ENCODE measurements at regions not wholly inside any gene's neighbourhood (a gene's known extent, or its start where the extent isn't known, plus 50 kb on each side); places are given as distances from the start of the nearest gene placed in this dataset.

DNA sequence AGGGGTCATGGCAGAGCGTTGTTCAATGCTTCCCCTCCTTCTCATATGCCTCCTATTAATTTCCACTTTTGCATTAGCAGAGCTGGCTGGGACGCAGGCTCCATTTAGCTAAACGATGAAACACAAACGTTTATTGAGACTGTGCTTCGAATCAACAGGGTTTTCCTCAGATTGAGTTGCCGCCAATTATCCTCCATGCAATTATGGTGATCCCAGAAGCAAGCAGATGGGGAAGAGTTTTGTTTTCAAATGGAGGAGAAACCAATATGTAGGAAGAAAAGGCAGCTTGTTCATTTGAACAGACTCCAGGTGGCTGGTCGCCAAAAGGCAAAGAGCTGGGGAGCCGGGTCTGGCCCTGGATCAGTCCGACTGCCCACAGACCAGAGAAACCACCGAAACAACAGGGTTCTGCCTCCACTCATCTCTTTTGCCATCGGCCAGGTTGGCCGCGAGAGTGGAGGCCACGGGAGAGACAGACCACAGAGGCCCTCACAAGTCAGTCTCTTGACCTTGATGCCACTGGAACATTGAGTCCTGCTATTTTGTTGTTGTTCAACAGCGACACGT is 184.8 kb downstream of the GBA3 start:
- POLR2A ChIA-PET: no interaction called here
- Histone ChIP-seq H3K4me3 (ENCODE audit: low read depth in 2 of 2, low read length in 2 of 2) (no peak overlapping the region), H3K27me3 (ENCODE audit: control insufficient read depth, insufficient read depth, low read length) (no peaks in the 10 kb centered on the region), H3K27ac (ENCODE audit: low read length) (no peak overlapping the region), H3K9me3 (ENCODE audit: control insufficient read depth, insufficient read depth, low read depth, low read length) (no peaks in the 10 kb centered on the region), H3K36me3 (ENCODE audit: control insufficient read depth, insufficient read depth, low read length) (no peaks in the 10 kb centered on the region), H3K4me1 (ENCODE audit: control insufficient read depth, insufficient read depth, low read length) (no peaks in the 10 kb centered on the region)
- ATAC-seq (no peak), DNase-seq (ENCODE audit: low read depth, low spot score) (no peak)
- BruUV-seq (replicated peaks): no TSS peak
- TF ChIP-seq, protein P1, sequence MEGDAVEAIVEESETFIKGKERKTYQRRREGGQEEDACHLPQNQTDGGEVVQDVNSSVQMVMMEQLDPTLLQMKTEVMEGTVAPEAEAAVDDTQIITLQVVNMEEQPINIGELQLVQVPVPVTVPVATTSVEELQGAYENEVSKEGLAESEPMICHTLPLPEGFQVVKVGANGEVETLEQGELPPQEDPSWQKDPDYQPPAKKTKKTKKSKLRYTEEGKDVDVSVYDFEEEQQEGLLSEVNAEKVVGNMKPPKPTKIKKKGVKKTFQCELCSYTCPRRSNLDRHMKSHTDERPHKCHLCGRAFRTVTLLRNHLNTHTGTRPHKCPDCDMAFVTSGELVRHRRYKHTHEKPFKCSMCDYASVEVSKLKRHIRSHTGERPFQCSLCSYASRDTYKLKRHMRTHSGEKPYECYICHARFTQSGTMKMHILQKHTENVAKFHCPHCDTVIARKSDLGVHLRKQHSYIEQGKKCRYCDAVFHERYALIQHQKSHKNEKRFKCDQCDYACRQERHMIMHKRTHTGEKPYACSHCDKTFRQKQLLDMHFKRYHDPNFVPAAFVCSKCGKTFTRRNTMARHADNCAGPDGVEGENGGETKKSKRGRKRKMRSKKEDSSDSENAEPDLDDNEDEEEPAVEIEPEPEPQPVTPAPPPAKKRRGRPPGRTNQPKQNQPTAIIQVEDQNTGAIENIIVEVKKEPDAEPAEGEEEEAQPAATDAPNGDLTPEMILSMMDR (IDR thresholded peaks at IDR 0.05): no peak
- no peak for TF ChIP-seq TCF7L2 (IDR thresholded peaks at IDR 0.05; ENCODE audit: low read depth, low read length)
- no peak for TF ChIP-seq SIN3A (IDR thresholded peaks at IDR 0.05; ENCODE audit: borderline replicate concordance, insufficient read depth, low read depth, low read length)
- intact Hi-C loops (cut with micrococcal nuclease; ENCODE audit: unreplicated experiment): no loop called here
- in situ Hi-C loops (cut with HindIII; ENCODE audit: low pct_unique_long_range_greater_than_20kb, low sequenced_read_pairs): no loop called here
- CTCF ChIA-PET: no interaction called here

- ChIA-PET CTCF (no interaction called here), POLR2A (no interaction called here)
- ATAC-seq (no peak), DNase-seq (ENCODE audit: low read depth, low spot score) (no peak)
- H3K9me3 ChIP-seq (ENCODE audit: control insufficient read depth, insufficient read depth, low read depth, low read length): no peaks in the 10 kb centered on the region
- H3K4me3 ChIP-seq (ENCODE audit: low read depth in 2 of 2, low read length in 2 of 2): no peak overlapping the region
- H3K27ac ChIP-seq (ENCODE audit: low read length): no peak overlapping the region
- no TSS peak for BruUV-seq (replicated peaks)
- in situ Hi-C loops (cut with HindIII; ENCODE audit: low pct_unique_long_range_greater_than_20kb, low sequenced_read_pairs) (no loop called here), intact Hi-C loops (cut with micrococcal nuclease; ENCODE audit: unreplicated experiment) (no loop called here)
- TF ChIP-seq POLR2AphosphoS5 (IDR thresholded peaks at IDR 0.05; ENCODE audit: low read depth, low read length) (no peak), TCF7L2 (IDR thresholded peaks at IDR 0.05; ENCODE audit: low read depth, low read length) (no peak), SIN3A (IDR thresholded peaks at IDR 0.05; ENCODE audit: borderline replicate concordance, insufficient read depth, low read depth, low read length) (no peak)
- TF ChIP-seq, protein P1 (IDR thresholded peaks at IDR 0.05): no peak
- TF ChIP-seq, protein P2, sequence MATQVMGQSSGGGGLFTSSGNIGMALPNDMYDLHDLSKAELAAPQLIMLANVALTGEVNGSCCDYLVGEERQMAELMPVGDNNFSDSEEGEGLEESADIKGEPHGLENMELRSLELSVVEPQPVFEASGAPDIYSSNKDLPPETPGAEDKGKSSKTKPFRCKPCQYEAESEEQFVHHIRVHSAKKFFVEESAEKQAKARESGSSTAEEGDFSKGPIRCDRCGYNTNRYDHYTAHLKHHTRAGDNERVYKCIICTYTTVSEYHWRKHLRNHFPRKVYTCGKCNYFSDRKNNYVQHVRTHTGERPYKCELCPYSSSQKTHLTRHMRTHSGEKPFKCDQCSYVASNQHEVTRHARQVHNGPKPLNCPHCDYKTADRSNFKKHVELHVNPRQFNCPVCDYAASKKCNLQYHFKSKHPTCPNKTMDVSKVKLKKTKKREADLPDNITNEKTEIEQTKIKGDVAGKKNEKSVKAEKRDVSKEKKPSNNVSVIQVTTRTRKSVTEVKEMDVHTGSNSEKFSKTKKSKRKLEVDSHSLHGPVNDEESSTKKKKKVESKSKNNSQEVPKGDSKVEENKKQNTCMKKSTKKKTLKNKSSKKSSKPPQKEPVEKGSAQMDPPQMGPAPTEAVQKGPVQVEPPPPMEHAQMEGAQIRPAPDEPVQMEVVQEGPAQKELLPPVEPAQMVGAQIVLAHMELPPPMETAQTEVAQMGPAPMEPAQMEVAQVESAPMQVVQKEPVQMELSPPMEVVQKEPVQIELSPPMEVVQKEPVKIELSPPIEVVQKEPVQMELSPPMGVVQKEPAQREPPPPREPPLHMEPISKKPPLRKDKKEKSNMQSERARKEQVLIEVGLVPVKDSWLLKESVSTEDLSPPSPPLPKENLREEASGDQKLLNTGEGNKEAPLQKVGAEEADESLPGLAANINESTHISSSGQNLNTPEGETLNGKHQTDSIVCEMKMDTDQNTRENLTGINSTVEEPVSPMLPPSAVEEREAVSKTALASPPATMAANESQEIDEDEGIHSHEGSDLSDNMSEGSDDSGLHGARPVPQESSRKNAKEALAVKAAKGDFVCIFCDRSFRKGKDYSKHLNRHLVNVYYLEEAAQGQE (IDR thresholded peaks at IDR 0.05; ENCODE audit: insufficient read depth in 1 of 2, low read depth in 2 of 2, low read length in 1 of 2): no peak
- no peaks in the 10 kb centered on the region for H3K4me1 ChIP-seq (ENCODE audit: control insufficient read depth, insufficient read depth, low read length)
- no peaks in the 10 kb centered on the region for H3K27me3 ChIP-seq (ENCODE audit: control insufficient read depth, insufficient read depth, low read length)
- no peaks in the 10 kb centered on the region for H3K36me3 ChIP-seq (ENCODE audit: control insufficient read depth, insufficient read depth, low read length)
Observed at GRCh38 chr4:22876270-22876669, 183.5 kb downstream of the GBA3 start.
